Right renal pelvis (tissue), 4 donors: ENCODE measurements at regions not wholly inside any gene's neighbourhood (a gene's known extent, or its start where the extent isn't known, plus 50 kb on each side); places are given as distances from the start of the nearest gene placed in this dataset.
A peak's percentile ranks its signal among the peaks of the same experiment; 100 is the strongest.
"Not testable (repeated sequence)": the region's sequence is repeated elsewhere in the genome, so short reads cannot be mapped to it uniquely, and the experiment has no call there.

ENCODE experiments used
- DNase-seq, 4 donors: peaks; one replicate each; pipeline ENCODE4 v3.0.0-alpha.2; 2013; ENCODE audit warnings: low read depth in 4 of 4, low spot score in 3 of 4, missing footprints in 1 of 4

DNA sequence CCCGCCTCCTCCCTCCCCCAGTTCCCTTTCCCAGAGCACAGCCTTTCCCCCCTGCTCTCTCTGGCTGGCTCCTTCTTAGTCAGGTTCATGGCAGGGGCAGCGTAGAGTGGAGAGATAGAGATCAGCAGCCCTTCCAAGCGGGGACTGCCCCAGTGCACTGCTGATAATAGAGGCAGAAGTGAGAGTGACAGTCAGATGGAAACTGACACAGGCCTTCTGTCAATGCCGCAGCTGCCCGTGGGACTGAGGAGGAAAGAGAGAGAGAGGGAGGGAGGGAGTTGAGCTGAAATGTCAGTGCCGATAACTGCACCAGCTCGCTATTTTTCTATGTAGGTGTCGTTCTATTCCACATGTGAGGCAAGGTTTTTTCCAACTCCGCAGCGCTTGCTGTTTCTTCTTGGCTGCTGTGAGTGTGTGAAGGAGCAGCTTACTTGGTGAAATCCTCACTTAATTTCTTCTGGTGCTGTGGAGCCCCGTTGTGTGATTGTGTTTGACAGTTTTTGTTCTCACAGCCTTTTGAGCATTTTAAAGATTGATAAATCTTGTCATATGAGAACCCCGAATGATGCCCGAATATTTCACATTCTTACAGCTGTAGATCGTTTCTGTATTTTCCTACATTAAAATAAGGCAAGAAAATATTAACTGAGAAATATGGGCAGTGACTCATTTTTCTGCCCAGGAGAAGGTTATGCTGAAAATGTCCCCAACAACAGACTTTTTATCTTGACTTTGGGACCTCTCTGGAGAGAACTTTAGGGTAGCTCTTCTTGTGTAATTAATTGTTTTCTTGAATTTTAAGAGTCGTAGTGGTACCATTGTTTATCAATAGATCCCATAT is 386.4 kb upstream of the MMS22L start:
- DNase-seq = peak in 2 of 4 donors; percentile 4 to 9

- no peak for DNase-seq
Observed at GRCh38 chr6:97674802-97675201, 391.8 kb upstream of the MMS22L start.

- no peak for DNase-seq
Observed at GRCh38 chr6:97677626-97678025, 394.6 kb upstream of the MMS22L start.

- no peak for DNase-seq
Observed at GRCh38 chr6:97687916-97688315, 404.9 kb upstream of the MMS22L start.

DNA sequence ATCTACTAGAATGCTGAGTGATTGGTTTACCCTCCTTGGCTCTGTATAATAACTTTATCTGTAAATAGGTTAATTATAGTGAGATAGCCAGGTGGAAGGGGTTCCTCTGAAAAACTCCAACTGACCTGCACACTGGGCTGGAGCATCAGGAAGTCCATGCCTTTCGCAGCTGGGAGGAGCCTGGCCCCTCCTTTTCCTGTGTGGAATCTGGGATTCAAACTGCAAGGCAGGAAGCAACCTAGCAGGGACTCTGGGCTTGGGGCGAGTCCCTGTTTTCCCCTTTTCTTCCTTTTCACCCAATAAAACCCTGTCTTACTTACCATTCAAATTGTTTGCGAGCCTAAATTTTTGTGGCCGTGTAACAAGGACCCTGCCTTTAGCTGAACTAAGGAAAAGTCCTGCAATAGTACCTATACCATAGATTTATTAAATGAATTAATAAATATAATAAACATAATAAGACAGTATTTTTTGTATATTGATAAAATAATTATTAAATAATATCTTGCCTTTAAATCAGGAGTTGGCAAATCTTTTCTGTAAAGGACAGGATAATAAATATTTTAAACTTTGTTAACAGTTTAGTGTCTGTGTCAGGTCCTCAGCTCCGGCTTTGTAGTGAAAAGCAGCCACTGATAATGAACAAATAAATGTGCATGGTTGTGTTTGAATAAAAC is 406.2 kb upstream of the MMS22L start:
- DNase-seq = no peak

DNA sequence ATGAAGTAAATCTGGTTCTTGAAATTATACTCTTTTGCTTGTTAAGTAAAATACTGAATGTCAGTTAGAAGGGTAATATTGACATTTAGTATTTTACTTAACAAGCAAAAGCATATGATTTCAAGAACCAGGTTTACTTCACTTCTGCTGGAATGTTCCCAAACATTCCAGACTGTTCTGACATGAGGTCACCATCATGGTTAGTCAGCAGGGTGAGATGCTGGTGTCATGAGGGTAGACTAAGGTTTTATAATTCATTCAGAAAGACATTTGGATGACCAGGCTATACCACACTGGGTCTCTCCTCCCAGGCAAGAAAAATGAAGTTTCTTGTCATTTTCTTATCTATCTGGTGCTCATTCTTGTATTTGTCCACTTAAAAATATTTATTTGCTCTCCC is 414.4 kb upstream of the MMS22L start:
- no peak for DNase-seq

- no peak for DNase-seq
Observed at GRCh38 chr6:97701801-97702200, 418.8 kb upstream of the MMS22L start.

- no peak for DNase-seq
Observed at GRCh38 chr6:97702248-97702647, 419.2 kb upstream of the MMS22L start.

DNA sequence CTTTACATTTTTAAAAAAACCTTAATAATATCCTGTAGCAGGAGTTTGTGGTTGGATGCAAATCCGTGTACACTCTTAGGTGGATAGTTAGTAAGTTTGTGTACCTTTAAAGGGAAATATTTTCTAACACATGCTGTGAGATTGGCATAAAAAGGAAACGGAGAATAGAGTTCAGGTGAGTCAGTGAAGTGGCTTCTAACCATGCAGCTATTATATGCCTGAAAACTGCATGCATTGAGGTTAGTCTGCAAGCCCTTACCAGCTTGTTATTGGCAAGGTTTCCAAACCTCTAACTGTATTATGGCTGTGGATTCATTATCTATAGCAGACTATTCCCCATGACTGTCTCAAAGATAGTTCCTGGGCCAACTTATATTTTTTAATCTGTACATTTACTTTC is 420.6 kb upstream of the MMS22L start:
- no peak for DNase-seq

DNA sequence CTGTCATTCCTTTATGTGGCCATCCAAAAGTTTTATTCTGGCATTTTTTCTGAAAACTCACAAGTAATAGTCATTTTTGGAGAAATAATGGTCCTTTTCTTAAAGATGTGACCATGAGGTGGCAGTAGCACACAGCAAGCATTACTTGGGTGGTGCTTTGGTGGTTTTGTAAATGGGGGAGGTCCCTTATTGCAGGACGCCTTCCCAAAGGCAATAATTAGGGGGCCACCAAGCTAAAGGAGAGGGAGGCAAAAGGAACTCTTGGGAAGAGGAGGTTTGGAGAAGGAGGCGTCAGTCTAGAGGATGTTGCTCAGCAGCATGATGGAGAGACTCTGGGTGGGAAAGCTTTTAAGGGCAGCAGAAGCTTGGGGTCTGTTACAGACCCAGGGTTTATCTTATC is 422.6 kb upstream of the MMS22L start:
- DNase-seq = no peak

DNA sequence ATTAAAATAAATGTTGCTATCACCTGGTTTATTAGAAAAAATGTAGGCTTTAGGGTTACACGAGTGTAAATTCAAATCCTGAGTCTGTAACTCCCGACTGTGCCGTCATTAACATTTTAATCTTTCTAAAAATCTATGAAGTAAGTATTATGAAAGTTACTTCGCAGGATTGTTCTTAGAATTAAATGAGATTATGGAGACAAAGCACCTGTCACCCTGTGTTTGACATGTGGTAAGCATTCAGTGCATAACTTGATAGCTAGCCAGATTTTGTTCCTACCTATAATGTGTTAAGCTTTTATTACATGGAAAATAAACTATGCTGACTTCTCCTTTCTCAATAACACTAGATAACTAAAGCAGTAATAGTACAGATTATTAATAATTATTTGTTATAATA is 429.7 kb upstream of the MMS22L start:
- no peak for DNase-seq

DNA sequence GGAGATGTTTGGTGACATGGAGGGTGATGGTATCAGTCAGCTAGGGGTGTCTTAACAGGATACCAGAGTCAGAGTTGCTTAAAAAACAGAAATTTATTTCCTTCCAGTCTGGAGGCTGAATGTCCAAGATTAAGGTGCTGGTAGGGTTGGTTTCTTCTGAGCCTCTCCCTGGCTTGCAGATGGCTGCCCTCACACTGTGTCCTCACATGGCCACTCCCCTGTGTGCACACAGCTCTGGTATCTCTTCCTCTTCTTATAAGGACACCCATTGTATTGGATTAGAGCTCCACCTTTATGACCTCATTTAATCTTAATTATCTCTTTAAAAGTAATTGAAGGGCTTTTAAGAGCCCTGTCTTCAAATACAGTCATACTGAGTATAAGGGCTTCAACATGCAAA is 431.8 kb upstream of the MMS22L start:
- DNase-seq = no peak

DNA sequence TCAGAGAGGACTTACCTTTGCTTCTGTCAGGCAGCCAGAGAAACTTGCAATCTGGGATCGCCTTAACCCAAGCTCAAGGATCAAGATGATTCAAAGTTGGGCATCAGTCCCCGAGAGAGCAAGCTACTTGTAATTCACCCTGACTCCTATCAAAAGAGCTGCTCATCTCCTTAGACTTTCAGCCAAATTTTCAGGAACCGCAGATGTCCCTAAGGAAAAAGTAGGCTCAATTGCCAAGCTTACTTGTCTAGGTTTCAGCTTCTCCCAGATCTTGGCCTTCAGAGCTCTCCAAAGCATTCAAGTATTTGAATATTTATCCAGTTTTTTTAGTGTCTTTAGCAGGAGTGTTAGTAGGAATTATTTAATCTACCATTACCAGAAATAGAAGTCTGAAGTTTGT is 434.1 kb upstream of the MMS22L start:
- no peak for DNase-seq

DNA sequence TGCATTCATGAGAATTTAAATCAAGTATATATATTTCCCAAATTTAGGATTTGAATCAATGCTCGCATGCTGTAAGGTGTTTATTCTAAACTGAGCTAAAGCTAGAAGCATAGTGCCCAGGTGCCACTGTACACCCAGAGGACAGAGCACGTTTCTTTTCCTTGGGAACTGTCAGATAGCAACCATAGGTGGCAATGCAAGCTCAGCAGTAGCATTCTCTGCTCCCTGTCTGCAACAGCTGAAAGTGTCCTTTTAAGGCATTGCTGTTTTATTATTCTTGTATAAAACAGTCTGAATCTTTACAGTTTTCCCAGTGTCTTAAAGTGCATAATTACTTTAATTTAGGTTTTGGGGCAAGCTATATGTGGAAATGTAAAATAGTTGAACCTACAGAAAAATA is 443.4 kb upstream of the MMS22L start:
- no peak for DNase-seq

- no peak for DNase-seq
Observed at GRCh38 chr6:97732045-97732444, 449.0 kb upstream of the MMS22L start.

DNA sequence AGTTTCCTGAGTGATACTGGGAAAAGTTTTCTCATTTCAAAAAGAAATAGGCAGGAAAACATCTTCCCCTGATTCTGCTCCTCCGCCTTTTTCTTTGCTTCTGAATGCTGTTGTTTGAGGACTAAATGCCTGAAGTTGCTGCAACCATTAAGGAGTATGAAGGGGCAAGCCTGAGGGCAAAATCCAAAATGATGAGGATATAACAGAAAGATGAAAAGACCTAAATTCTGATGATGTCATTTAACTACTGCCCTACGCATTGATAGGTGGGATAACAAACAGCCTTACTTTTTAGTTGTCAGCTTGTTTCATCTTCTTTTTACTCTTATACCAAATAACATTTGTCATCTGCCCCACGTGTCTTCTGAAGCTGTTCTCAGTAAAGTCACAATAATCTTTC is 474.6 kb upstream of the MMS22L start:
- DNase-seq = no peak

GRCh38 chr6:97765461-97765860 is 482.4 kb upstream of the MMS22L start:
- DNase-seq = no peak

GRCh38 chr6:97771372-97771771 is 488.4 kb upstream of the MMS22L start:
- no peak for DNase-seq

DNA sequence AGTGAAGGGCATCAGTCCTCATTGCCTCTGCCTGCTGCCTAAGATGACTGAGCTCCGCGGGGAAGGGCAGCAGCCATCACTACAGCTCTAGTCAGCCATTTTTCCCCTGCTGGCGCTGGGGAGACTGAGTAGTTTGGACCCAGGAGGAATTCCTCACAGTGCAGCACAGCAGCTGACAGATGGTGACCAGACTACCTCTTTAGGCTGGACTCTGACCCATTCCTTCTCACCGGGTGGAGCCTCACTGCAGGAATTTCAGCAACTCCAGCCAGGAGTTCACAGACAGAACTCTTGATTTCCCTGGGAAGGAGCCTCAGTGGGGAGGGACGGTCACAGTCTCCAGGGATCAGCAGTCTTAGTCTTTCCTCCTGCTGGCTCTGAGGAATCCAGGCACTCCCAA is 492.0 kb upstream of the MMS22L start:
- DNase-seq = no peak

GRCh38 chr6:97778290-97779038 is 495.4 kb upstream of the MMS22L start:
- no peak for DNase-seq

DNA sequence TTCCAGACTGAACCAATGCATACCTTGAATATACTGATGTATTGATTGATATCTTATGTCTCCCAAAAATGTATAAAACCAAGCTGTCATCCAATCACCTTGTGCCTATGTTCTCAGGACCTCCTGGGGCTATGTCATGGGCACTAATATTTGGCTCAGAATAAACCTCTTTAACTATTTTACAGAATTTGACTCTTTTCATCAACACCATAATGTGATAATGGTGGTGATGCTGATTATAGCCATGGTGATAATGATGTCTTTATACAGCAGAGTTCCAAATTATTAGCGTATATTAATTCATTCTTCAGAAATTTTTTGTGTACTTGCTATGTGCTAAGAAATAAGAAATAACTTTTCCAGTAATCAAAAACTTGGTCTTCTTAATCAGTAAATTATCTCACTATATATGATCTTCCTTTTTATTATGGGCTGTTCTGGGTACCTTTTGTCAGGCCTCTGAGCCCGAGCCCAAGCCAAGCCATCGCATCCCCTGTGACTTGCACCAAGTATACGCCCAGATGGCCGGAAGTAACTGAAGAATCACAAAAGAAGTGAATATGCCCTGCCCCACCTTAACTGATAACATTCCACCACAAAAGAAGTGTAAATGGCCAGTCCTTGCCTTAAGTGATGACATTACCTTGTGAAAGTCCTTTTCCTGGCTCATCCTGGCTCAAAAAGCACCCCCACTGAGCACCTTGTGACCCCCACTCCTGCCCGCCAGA is 496.2 kb upstream of the MMS22L start:
- DNase-seq = not testable (repeated sequence)
